ENCODE measurements at regions not wholly inside any gene's neighbourhood (a gene's known extent, or its start where the extent isn't known, plus 50 kb on each side); places are given as distances from the start of the nearest gene placed in this dataset.
A peak's percentile ranks its signal among the peaks of the same experiment; 100 is the strongest.

DNA sequence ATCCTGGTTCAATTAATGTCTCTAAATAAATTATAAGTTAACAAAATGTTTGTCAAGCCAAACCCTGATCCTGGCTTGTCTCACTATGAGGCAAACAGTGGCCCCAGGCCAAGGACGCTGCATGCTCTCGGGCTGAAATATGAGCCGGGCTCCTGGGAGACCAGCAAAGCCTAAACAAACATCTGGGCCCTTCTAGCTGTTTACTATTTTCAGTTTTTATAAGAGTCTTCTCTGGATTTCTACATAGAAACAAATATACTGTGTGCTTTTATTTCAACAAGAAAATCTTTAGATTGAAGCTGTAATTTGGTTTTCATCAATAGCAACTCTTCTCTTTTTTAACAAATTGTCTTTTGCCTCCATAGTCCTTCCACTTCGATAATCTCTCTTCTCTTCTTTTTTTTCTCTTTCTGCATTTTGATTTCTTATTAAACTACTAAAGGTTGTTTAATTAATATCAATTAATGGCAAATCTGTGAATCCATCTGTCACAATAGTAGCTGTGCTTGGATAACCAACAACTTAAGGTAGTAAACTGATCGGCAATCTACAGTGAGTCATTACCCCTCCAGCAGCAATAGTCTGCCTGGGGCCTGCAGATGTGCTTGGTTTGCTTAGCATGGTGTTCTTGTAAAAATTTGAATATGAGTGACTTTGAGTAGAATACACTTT is 83.3 kb upstream of the DNAJC1 start (continued):
- TF ChIP-seq ZNF132 (tag by site-specific recombination; IDR thresholded peaks at IDR 0.05; ENCODE audit: borderline replicate concordance) (no peak), MEIS1 (CRISPR knock-in tag; IDR thresholded peaks at IDR 0.05; ENCODE audit: borderline replicate concordance) (no peak), ZNF302 (tag by site-specific recombination; IDR thresholded peaks at IDR 0.05; ENCODE audit: low read depth) (no peak), SETDB1 (IDR thresholded peaks at IDR 0.05; ENCODE audit: insufficient read length, low read length) (peak; percentile 12), ZNF544 (tag by site-specific recombination; IDR thresholded peaks at IDR 0.05) (no peak), ZNF280C (tag by site-specific recombination; IDR thresholded peaks at IDR 0.05) (no peak), KLF10 (tag by site-specific recombination; IDR thresholded peaks at IDR 0.05) (no peak), WT1 (tag by site-specific recombination; IDR thresholded peaks at IDR 0.05) (no peak; the same call in 1 of the 2 replicates), ZNF23 (tag by site-specific recombination; IDR thresholded peaks at IDR 0.05; ENCODE audit: borderline replicate concordance) (no peak), SP7 (tag by site-specific recombination; IDR thresholded peaks at IDR 0.05) (0 out of 2 replicates have a peak, but pooled peaks have one; percentile 45), ZNF791 (tag by site-specific recombination; IDR thresholded peaks at IDR 0.05) (no peak), ZNF792 (tag by site-specific recombination; IDR thresholded peaks at IDR 0.05) (peak; percentile 20; the same call in 1 of the 2 replicates), ZNF184 (tag by site-specific recombination; IDR thresholded peaks at IDR 0.05) (no peak; the same call in 1 of the 2 replicates), ZNF660 (tag by site-specific recombination; IDR thresholded peaks at IDR 0.05) (peak; percentile 49; the same call in 1 of the 2 replicates), ZNF510 (tag by site-specific recombination; IDR thresholded peaks at IDR 0.05; ENCODE audit: insufficient replicate concordance) (no peak), ZFP41 (tag by site-specific recombination; IDR thresholded peaks at IDR 0.05; ENCODE audit: borderline replicate concordance) (no peak), ZNF324 (tag by site-specific recombination; IDR thresholded peaks at IDR 0.05) (no peak), ZNF140 (tag by site-specific recombination; IDR thresholded peaks at IDR 0.05) (no peak), ZNF114 (tag by site-specific recombination; IDR thresholded peaks at IDR 0.05) (no peak), ZNF777 (tag by site-specific recombination; IDR thresholded peaks at IDR 0.05; ENCODE audit: borderline replicate concordance) (no peak), KLF7 (tag by site-specific recombination; IDR thresholded peaks at IDR 0.05; ENCODE audit: borderline replicate concordance) (no peak), ZBTB48 (tag by site-specific recombination; IDR thresholded peaks at IDR 0.05) (no peak), PRDM10 (tag by site-specific recombination; IDR thresholded peaks at IDR 0.05) (no peak), ZBTB1 (tag by site-specific recombination; IDR thresholded peaks at IDR 0.05) (no peak), KLF9 (tag by site-specific recombination; IDR thresholded peaks at IDR 0.05; ENCODE audit: low read depth) (no peak)
- TF ChIP-seq, protein P1, sequence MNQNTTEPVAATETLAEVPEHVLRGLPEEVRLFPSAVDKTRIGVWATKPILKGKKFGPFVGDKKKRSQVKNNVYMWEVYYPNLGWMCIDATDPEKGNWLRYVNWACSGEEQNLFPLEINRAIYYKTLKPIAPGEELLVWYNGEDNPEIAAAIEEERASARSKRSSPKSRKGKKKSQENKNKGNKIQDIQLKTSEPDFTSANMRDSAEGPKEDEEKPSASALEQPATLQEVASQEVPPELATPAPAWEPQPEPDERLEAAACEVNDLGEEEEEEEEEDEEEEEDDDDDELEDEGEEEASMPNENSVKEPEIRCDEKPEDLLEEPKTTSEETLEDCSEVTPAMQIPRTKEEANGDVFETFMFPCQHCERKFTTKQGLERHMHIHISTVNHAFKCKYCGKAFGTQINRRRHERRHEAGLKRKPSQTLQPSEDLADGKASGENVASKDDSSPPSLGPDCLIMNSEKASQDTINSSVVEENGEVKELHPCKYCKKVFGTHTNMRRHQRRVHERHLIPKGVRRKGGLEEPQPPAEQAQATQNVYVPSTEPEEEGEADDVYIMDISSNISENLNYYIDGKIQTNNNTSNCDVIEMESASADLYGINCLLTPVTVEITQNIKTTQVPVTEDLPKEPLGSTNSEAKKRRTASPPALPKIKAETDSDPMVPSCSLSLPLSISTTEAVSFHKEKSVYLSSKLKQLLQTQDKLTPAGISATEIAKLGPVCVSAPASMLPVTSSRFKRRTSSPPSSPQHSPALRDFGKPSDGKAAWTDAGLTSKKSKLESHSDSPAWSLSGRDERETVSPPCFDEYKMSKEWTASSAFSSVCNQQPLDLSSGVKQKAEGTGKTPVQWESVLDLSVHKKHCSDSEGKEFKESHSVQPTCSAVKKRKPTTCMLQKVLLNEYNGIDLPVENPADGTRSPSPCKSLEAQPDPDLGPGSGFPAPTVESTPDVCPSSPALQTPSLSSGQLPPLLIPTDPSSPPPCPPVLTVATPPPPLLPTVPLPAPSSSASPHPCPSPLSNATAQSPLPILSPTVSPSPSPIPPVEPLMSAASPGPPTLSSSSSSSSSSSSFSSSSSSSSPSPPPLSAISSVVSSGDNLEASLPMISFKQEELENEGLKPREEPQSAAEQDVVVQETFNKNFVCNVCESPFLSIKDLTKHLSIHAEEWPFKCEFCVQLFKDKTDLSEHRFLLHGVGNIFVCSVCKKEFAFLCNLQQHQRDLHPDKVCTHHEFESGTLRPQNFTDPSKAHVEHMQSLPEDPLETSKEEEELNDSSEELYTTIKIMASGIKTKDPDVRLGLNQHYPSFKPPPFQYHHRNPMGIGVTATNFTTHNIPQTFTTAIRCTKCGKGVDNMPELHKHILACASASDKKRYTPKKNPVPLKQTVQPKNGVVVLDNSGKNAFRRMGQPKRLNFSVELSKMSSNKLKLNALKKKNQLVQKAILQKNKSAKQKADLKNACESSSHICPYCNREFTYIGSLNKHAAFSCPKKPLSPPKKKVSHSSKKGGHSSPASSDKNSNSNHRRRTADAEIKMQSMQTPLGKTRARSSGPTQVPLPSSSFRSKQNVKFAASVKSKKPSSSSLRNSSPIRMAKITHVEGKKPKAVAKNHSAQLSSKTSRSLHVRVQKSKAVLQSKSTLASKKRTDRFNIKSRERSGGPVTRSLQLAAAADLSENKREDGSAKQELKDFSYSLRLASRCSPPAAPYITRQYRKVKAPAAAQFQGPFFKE (tag by site-specific recombination; IDR thresholded peaks at IDR 0.05; ENCODE audit: borderline replicate concordance) = no peak
